Brain pericyte (primary cell): ENCODE measurements at regions not wholly inside any gene's neighbourhood (a gene's known extent, or its start where the extent isn't known, plus 50 kb on each side); places are given as distances from the start of the nearest gene placed in this dataset.
"Not testable (repeated sequence)": the region's sequence is repeated elsewhere in the genome, so short reads cannot be mapped to it uniquely, and the experiment has no call there.

ENCODE experiments used
- DNase-seq: peaks from one replicate; pipeline ENCODE4 v3.0.0-alpha.2; 2012; ENCODE audit warnings: low read depth, low spot score

- no peak for DNase-seq
Measured at GRCh38 chr20:51129147-51129776, 106.4 kb upstream of the KCNG1 start.

- DNase-seq = no peak
Measured at GRCh38 chr20:51128198-51128597, 105.3 kb upstream of the KCNG1 start.

DNA sequence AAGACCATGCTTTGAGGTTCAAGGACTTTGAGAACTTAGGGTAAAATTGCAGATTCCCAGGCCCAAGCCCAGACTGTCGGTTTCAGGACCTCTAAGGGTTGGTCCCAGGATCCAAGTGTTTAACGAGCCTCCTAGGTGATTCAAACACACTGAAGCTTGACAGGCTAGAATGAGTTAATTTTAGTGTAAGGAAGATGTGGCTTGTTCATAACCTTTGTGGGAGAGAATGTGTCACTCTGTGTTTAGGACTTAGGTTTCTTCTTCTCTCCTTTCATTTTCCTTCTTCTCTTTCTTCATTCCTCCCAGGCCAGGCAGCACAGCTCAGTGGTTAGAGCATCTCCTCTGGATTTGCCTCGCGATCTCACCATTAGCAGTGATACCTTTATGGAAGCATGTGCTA, 104.8 kb upstream of the KCNG1 start:
- DNase-seq = no peak

- DNase-seq = no peak
Measured at GRCh38 chr20:51126337-51126736, 103.4 kb upstream of the KCNG1 start.

DNA sequence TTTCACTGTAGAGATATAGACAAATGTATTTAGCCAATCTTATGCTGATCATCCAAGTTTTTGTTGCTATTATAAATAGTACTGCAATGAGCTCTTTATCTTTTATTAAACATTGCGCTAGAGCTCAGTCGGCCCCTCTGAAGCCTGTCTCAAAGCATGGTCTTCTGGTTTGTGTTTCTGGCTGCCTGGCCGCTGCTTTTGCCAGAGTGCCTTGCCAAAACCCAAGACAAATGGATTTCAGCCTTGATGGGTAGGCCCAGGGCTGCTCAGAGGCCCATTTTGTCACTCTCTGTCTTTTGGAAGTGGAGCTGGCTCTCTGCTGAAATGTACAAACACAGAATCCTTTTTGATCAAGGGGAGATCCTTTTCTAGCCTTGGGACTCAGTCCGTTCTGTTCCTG, 102.9 kb upstream of the KCNG1 start:
- no peak for DNase-seq

DNA sequence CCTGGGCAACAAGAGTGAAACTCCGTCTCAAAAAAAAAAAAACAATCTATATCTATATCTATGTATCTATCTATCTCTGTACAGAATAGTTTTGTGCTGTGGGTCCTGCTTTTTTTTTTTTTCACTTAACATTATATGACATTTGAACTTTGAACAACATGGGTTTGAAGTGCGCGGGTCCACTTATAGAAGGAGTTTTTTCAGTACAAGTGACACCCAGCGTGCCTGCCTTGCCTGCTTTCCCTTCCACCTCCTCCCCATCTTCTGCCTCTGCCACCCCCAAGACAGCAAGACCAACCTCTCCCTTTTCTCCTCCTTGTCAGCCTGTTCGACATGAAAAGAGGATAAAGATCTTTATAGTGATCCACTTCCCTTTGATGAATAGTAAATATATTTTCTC, 102.2 kb upstream of the KCNG1 start:
- DNase-seq = no peak

DNA sequence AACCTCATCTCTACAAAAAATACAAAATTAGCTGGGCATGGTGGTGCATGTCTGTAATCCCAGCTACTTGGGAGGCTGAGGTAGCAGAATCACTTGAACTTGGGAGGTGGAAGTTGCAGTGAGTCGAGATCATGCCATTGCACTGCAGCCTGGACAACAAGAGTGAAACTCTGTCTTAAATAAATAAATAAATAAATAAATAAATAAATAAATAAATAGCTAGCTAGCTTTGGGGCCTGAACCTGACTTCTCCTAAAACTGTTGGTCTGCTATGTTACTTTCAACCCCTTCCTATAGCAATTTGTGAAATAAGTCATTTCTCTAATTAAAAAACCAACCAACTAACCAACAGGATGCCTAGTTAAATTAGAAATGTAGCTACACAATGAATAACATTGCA, 101.0 kb upstream of the KCNG1 start:
- not testable (repeated sequence) for DNase-seq

- DNase-seq = no peak
Measured at GRCh38 chr20:51122931-51123658, 100.2 kb upstream of the KCNG1 start.

- DNase-seq = no peak
Measured at GRCh38 chr20:51121901-51122412, 99.0 kb upstream of the KCNG1 start.

GRCh38 chr20:51121272-51121671, 98.4 kb upstream of the KCNG1 start:
- DNase-seq = no peak

DNA sequence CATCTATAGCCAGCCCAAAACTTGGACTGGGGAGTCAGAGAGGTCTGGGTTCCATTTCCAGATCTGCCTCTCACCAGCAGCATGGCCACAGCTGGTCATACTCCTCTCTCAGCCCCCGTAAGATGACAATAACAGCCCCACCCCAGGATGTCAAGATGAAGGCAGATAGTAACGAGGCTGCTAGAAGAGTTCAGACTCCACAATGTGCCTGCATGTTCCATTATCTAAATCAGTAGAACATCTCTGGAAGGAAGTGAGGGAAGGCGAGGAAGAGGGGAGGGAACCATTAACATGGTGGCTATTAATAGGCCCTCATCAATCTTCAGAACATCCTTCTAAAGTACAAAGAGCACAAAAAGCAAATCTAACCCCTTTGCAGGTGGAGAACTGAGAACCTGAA, 98.0 kb upstream of the KCNG1 start:
- DNase-seq = no peak

GRCh38 chr20:51120438-51120837, 97.5 kb upstream of the KCNG1 start:
- no peak for DNase-seq

- no peak for DNase-seq
Measured at GRCh38 chr20:51119914-51120313, 97.0 kb upstream of the KCNG1 start.

- DNase-seq = no peak
Measured at GRCh38 chr20:51118985-51119527, 96.1 kb upstream of the KCNG1 start.

- no peak for DNase-seq
Measured at GRCh38 chr20:51118216-51118615, 95.3 kb upstream of the KCNG1 start.

GRCh38 chr20:51116765-51117686, 94.1 kb upstream of the KCNG1 start:
- DNase-seq = no peak

GRCh38 chr20:51111290-51111689, 88.4 kb upstream of the KCNG1 start:
- no peak for DNase-seq

- no peak for DNase-seq
Measured at GRCh38 chr20:51108638-51109363, 85.9 kb upstream of the KCNG1 start.

DNA sequence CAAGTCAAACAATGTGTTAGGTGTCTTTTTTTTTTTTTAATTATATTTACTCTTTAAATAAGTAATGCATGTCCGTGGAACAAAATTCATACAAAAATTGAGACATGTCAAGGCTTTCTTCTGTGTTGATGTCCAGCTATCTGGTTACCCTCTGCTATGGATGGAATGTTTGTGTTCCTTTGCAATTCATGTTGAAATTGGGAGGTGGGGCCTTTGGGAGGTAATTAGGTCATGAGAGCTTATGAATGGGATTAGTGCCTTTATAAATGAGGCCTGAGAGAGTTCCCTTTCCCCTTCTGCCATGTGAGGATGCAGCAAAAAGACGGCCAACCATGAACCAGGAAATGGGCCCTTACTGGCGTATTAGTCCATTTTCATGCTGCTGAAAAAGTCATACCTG, 83.1 kb upstream of the KCNG1 start:
- DNase-seq = no peak

- DNase-seq = no peak
Measured at GRCh38 chr20:51104960-51105920, 82.3 kb upstream of the KCNG1 start.
